HCT116 (cell line): ENCODE measurements at regions not wholly inside any gene's neighbourhood (a gene's known extent, or its start where the extent isn't known, plus 50 kb on each side); places are given as distances from the start of the nearest gene placed in this dataset.

Experiments used
- ATAC-seq: fragments of 200-7000 bp; cut with Tn5 transposase; 2 replicates; pipeline ENCODE4 v1.9.1; 2020; ENCODE audit warnings: mild to moderate bottlenecking, moderate library complexity
- BruUV-seq: library from RNA; stranded (reverse); fragments of 400-500 nt; replicated peaks from 2 replicates; lab custom pipeline; 2021; lab: Mats Ljungman, UMichigan
- CTCF ChIA-PET: fragments of 300-600 bp; sonication (Branson Sonifier 250); formaldehyde crosslinking; loops from one replicate; lab custom pipeline; 2021; ENCODE audit warnings: antibody characterized with exemption; lab: Charles Lee
- POLR2A ChIA-PET: fragments of 300-600, 350-600 bp; sonication (Branson Sonifier 250); formaldehyde crosslinking; loops from one replicate; lab custom pipeline; 2021; ENCODE audit warnings: antibody characterized with exemption; lab: Charles Lee
- RAD21 ChIA-PET, 2 experiments: fragments of 300-600 bp; sonication (Branson Sonifier 250); formaldehyde crosslinking; loops; one replicate each; lab custom pipeline; 2023; ENCODE audit warnings: low total read pairs in 2 of 2; ENCODE audit not compliant: uncharacterized antibody in 2 of 2, unreplicated experiment in 2 of 2, low non-redundant PET in 1 of 2; lab: Charles Lee
- DNase-seq: peaks from one replicate; pipeline ENCODE4 v3.0.0-alpha.2; 2010; ENCODE audit warnings: low read depth, low spot score
- H2AFZ ChIP-seq: fragments of 200-600 bp; shearing (Covaris generic), sonication (generic); 2 replicates; pipeline ENCODE4 v1.6.1; 2017; ENCODE audit warnings: low read depth, mixed run types, mixed read lengths, antibody characterized with exemption, low read length; ENCODE audit not compliant: poor library complexity, severe bottlenecking
- H3K27ac ChIP-seq: 2 replicates; pipeline ENCODE4 v1.5.1; 2012; ENCODE audit warnings: low read depth, low read length
- H3K27me3 ChIP-seq: fragments of 200-600 bp; sonication (generic); 2 replicates; pipeline ENCODE4 v1.6.1; 2016; ENCODE audit warnings: mixed run types, low read length, mixed read lengths; ENCODE audit not compliant: insufficient read depth
- H3K36me3 ChIP-seq, 2 experiments: fragments of 200-500 bp in 1 of 2; fragments of 200-600 bp in 1 of 2; sonication (Bioruptor generic) in 1 of 2; sonication (generic) in 1 of 2; 2 replicates each; pipeline versions ENCODE4 v1.5.1 to v1.6.1; 2014 to 2016; ENCODE audit warnings: low read length in 2 of 2, inconsistent platforms in 1 of 2, mixed read lengths in 1 of 2, mixed run types in 1 of 2; ENCODE audit not compliant: insufficient read depth in 2 of 2, control insufficient read depth in 1 of 2
- H3K4me1 ChIP-seq, 2 experiments: fragments of 200-600 bp in 1 of 2; sonication (generic) in 1 of 2; 2 replicates each; pipeline versions ENCODE4 v1.5.1 to v1.6.1; 2012 to 2017; ENCODE audit warnings: low read length in 2 of 2, inconsistent platforms in 1 of 2, mild to moderate bottlenecking in 1 of 2, mixed read lengths in 1 of 2, mixed run types in 1 of 2, moderate library complexity in 1 of 2; ENCODE audit not compliant: insufficient read depth in 2 of 2, control insufficient read depth in 1 of 2
- H3K4me2 ChIP-seq: fragments of 200-600 bp; sonication (generic); 2 replicates; pipeline ENCODE4 v1.6.1; 2017; ENCODE audit warnings: mixed run types, low read length, mixed read lengths
- H3K4me3 ChIP-seq, 2 experiments: fragments of 200-600 bp in 1 of 2; sonication (generic) in 1 of 2; replicated peaks in 1 of 2; 2 replicates each; pipeline ENCODE4 v1.5.1; 2011 to 2016; ENCODE audit warnings: low read length in 2 of 2, control low read depth in 1 of 2, low read depth in 1 of 2, mild to moderate bottlenecking in 1 of 2, mixed read lengths in 1 of 2, mixed run types in 1 of 2
- H3K79me2 ChIP-seq: fragments of 200-600 bp; sonication (generic); 2 replicates; pipeline ENCODE4 v1.6.1; 2017; ENCODE audit warnings: mild to moderate bottlenecking, mixed run types, low read length, moderate library complexity, mixed read lengths; ENCODE audit not compliant: insufficient read depth
- H3K9ac ChIP-seq: fragments of 200-600 bp; sonication (generic); 2 replicates; pipeline ENCODE4 v1.6.1; 2016; ENCODE audit warnings: low read length, mixed read lengths
- H3K9me2 ChIP-seq: fragments of 200-600 bp; sonication (generic), shearing (Covaris generic); 2 replicates; pipeline ENCODE4 v1.6.1; 2017; ENCODE audit warnings: mixed run types, mild to moderate bottlenecking, moderate library complexity; ENCODE audit not compliant: insufficient read depth
- H3K9me3 ChIP-seq, 2 experiments: fragments of 200-500 bp in 1 of 2; fragments of 200-600 bp in 1 of 2; sonication (Bioruptor generic) in 1 of 2; sonication (generic) in 1 of 2; 2 replicates each; pipeline ENCODE4 v1.6.1; 2014 to 2017; ENCODE audit warnings: low read length in 2 of 2, mixed read lengths in 2 of 2, inconsistent platforms in 1 of 2, low read depth in 1 of 2, mild to moderate bottlenecking in 1 of 2, mixed run types in 1 of 2, moderate library complexity in 1 of 2; ENCODE audit not compliant: control insufficient read depth in 1 of 2, insufficient read depth in 1 of 2
- H4K20me1 ChIP-seq: fragments of 200-600 bp; sonication (generic), shearing (Covaris generic); 2 replicates; pipeline ENCODE4 v1.6.1; 2017; ENCODE audit warnings: mixed run types, mild to moderate bottlenecking, moderate library complexity; ENCODE audit not compliant: insufficient read depth
- CBX3 ChIP-seq: IDR thresholded peaks from 2 replicates; pipeline ENCODE4 v1.6.1; 2012; ENCODE audit warnings: low read depth
- CEBPB ChIP-seq: IDR thresholded peaks from 2 replicates; pipeline ENCODE4 v1.6.1; 2012; ENCODE audit warnings: low read depth
- ELF1 ChIP-seq: IDR thresholded peaks from 2 replicates; pipeline ENCODE4 v1.6.1; 2012; ENCODE audit warnings: low read depth, borderline replicate concordance
- EZH2phosphoT487 ChIP-seq: fragments of 200-600 bp; IDR thresholded peaks from 2 replicates; pipeline ENCODE4 v1.6.1; 2018; ENCODE audit warnings: antibody characterized with exemption, borderline replicate concordance
- POLR2AphosphoS5 ChIP-seq: IDR thresholded peaks from 2 replicates; pipeline ENCODE4 v1.6.1; 2011; ENCODE audit warnings: mild to moderate bottlenecking, low read depth, low read length, moderate library complexity
- RAD21 ChIP-seq: IDR thresholded peaks from 2 replicates; pipeline ENCODE4 v1.6.1; 2012; ENCODE audit warnings: low read depth, mild to moderate bottlenecking
- SIN3A ChIP-seq: IDR thresholded peaks from 2 replicates; pipeline ENCODE4 v1.6.1; 2012; ENCODE audit warnings: low read depth
- TCF7L2 ChIP-seq: IDR thresholded peaks from 2 replicates; pipeline ENCODE4 v1.7.0; 2011; ENCODE audit warnings: borderline replicate concordance, inconsistent platforms; ENCODE audit not compliant: insufficient read depth, insufficient read length; ENCODE audit errors: extremely low read depth
- YY1 ChIP-seq: IDR thresholded peaks from 2 replicates; pipeline ENCODE4 v1.6.1; 2011; ENCODE audit warnings: low read length, low read depth, moderate library complexity, mild to moderate bottlenecking; ENCODE audit not compliant: insufficient replicate concordance; ENCODE audit errors: extremely low read depth
- ZFX ChIP-seq: fragments of 450-650 bp; IDR thresholded peaks from 2 replicates; pipeline ENCODE4 v1.6.1; 2017
- ZNF274 ChIP-seq: fragments of 200-500 bp; sonication (Bioruptor generic); IDR thresholded peaks from 2 replicates; pipeline ENCODE4 v1.6.1; 2014; ENCODE audit warnings: mild to moderate bottlenecking, low read depth, low read length, inconsistent platforms
- intact Hi-C: fragments of 100-400 bp; cut with micrococcal nuclease; formaldehyde crosslinking; loops from 2 replicates; pipeline ENCODE4 v1.10.0; 2022
- TF ChIP-seq, protein P1 (sequence below): IDR thresholded peaks from 2 replicates; pipeline ENCODE4 v1.6.1; 2012
- TF ChIP-seq, protein P2 (sequence below): IDR thresholded peaks from 2 replicates; pipeline ENCODE4 v1.6.1; 2011; ENCODE audit warnings: mild to moderate bottlenecking, low read length, moderate library complexity; ENCODE audit not compliant: insufficient replicate concordance; ENCODE audit errors: extremely low read depth
- TF ChIP-seq, protein P3 (sequence below): IDR thresholded peaks from 2 replicates; pipeline ENCODE4 v1.6.1; 2012; ENCODE audit warnings: low read depth

DNA sequence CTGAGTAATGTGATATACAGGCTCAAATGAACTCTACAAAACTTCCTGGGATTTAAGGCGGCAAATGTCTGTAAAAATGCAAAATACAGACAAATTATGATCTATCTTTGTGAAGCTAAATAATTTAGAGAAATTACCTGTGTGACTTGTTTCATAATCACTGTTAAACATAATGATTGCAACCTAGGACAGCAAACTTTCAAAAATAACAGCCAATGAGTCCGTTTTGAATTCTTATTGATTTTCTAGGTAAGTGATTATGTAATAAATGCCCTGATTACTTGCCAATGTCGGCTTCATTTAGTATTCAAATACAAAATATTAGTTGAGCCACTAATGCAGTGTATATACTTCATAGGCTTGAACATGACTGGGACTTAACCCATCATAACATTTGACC is 238.2 kb upstream of the DAB2 start:
- H3K36me3 ChIP-seq, result no peaks in the 10 kb centered on the region
- POLR2A ChIA-PET, result no interaction called here

DNA sequence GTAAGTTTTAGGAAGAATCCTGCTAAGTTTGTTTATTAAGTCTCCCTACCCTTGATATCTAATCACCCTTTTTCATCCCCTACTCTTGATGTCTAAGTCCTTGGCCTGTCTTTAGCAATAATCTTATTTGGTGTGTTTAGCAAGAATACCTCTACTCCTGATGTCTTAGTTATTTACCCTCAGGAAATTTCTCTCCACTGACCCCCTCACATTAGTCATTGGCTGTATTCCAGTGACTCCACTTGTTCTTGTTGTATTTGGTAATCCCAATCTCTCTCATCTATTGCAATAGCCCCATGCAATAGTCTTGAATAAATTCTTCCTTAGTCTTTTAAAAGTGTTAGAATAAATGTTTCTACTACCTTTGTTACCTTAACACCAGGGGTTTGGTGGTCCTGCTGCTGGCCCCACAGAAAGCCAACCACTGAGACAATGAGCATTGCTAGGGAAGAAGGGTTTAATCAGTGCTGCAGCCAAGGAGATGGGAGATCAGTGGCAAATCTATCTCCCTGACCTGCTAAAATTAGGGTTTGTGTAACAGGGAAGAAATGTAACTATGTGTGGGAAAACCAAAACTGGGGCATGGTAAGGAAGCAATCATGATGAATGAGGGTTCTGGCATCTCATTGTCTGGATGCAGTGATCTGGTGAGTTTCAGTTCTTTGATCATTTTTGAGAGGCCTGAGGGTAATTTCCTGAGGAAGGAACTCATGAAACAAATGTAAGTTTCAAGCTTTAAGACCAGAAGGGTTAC is 236.4 kb upstream of the DAB2 start:
- Histone ChIP-seq H2AFZ (no peak overlapping the region), H3K36me3 (no peaks in the 10 kb centered on the region), H4K20me1 (no peaks in the 10 kb centered on the region), H3K4me3 (no peak overlapping the region), H3K9me3 (no peaks in the 10 kb centered on the region), H3K4me1 (no peaks in the 10 kb centered on the region), H3K27ac (no peak overlapping the region), H3K4me2 (no peak overlapping the region), H3K9ac (no peak overlapping the region), H3K79me2 (no peaks in the 10 kb centered on the region), H3K9me2 (no peaks in the 10 kb centered on the region), H3K27me3 (no peaks in the 10 kb centered on the region)
- BruUV-seq, result no TSS peak
- no peak for DNase-seq
- ChIA-PET POLR2A (no interaction called here), RAD21 (no interaction called here), CTCF (no interaction called here)
- no peak for ATAC-seq
- intact Hi-C loops, result no loop called here
- TF ChIP-seq POLR2AphosphoS5, result no peak
- TF ChIP-seq, protein P1, sequence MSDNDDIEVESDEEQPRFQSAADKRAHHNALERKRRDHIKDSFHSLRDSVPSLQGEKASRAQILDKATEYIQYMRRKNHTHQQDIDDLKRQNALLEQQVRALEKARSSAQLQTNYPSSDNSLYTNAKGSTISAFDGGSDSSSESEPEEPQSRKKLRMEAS, result no peak
- no peak for TF ChIP-seq TCF7L2
- TF ChIP-seq ELF1, result no peak
- no peak for TF ChIP-seq RAD21
- TF ChIP-seq CBX3, result no peak
- no peak for TF ChIP-seq SIN3A
- no peak for TF ChIP-seq ZNF274
- TF ChIP-seq CEBPB, result no peak
- TF ChIP-seq, protein P2, sequence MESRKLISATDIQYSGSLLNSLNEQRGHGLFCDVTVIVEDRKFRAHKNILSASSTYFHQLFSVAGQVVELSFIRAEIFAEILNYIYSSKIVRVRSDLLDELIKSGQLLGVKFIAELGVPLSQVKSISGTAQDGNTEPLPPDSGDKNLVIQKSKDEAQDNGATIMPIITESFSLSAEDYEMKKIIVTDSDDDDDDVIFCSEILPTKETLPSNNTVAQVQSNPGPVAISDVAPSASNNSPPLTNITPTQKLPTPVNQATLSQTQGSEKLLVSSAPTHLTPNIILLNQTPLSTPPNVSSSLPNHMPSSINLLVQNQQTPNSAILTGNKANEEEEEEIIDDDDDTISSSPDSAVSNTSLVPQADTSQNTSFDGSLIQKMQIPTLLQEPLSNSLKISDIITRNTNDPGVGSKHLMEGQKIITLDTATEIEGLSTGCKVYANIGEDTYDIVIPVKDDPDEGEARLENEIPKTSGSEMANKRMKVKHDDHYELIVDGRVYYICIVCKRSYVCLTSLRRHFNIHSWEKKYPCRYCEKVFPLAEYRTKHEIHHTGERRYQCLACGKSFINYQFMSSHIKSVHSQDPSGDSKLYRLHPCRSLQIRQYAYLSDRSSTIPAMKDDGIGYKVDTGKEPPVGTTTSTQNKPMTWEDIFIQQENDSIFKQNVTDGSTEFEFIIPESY, result no peak
- no peak for TF ChIP-seq EZH2phosphoT487
- no peak for TF ChIP-seq ZFX
- no peak for TF ChIP-seq YY1
- TF ChIP-seq, protein P3, sequence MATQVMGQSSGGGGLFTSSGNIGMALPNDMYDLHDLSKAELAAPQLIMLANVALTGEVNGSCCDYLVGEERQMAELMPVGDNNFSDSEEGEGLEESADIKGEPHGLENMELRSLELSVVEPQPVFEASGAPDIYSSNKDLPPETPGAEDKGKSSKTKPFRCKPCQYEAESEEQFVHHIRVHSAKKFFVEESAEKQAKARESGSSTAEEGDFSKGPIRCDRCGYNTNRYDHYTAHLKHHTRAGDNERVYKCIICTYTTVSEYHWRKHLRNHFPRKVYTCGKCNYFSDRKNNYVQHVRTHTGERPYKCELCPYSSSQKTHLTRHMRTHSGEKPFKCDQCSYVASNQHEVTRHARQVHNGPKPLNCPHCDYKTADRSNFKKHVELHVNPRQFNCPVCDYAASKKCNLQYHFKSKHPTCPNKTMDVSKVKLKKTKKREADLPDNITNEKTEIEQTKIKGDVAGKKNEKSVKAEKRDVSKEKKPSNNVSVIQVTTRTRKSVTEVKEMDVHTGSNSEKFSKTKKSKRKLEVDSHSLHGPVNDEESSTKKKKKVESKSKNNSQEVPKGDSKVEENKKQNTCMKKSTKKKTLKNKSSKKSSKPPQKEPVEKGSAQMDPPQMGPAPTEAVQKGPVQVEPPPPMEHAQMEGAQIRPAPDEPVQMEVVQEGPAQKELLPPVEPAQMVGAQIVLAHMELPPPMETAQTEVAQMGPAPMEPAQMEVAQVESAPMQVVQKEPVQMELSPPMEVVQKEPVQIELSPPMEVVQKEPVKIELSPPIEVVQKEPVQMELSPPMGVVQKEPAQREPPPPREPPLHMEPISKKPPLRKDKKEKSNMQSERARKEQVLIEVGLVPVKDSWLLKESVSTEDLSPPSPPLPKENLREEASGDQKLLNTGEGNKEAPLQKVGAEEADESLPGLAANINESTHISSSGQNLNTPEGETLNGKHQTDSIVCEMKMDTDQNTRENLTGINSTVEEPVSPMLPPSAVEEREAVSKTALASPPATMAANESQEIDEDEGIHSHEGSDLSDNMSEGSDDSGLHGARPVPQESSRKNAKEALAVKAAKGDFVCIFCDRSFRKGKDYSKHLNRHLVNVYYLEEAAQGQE, result no peak

More for the DNA sequence above, 238.2 kb upstream of the DAB2 start:
- TF ChIP-seq POLR2AphosphoS5, result no peak
- H3K9me2 ChIP-seq, result no peaks in the 10 kb centered on the region
- no peak overlapping the region for H3K4me2 ChIP-seq
- no peak overlapping the region for H3K9ac ChIP-seq
- no peaks in the 10 kb centered on the region for H3K4me1 ChIP-seq
- H2AFZ ChIP-seq, result no peak overlapping the region
- H3K27me3 ChIP-seq, result no peaks in the 10 kb centered on the region
- no peak overlapping the region for H3K27ac ChIP-seq
- BruUV-seq, result no TSS peak
- DNase-seq (no peak), ATAC-seq (no peak)
- ChIA-PET RAD21 (no interaction called here), CTCF (no interaction called here)
- no peaks in the 10 kb centered on the region for H4K20me1 ChIP-seq
- intact Hi-C loops, result no loop called here
- H3K79me2 ChIP-seq, result no peaks in the 10 kb centered on the region
- no peaks in the 10 kb centered on the region for H3K9me3 ChIP-seq
- no peak overlapping the region for H3K4me3 ChIP-seq
